T-helper 1 cell (primary cell): ENCODE measurements at regions not wholly inside any gene's neighbourhood (a gene's known extent, or its start where the extent isn't known, plus 50 kb on each side); places are given as distances from the start of the nearest gene placed in this dataset.
"Not testable (repeated sequence)": the region's sequence is repeated elsewhere in the genome, so short reads cannot be mapped to it uniquely, and the experiment has no call there.

ENCODE experiments used
- DNase-seq, 5 donors: peaks; one replicate each; pipeline ENCODE4 v3.0.0-alpha.2; 2012 to 2020

GRCh38 chr21:9950363-9950762 is 571.0 kb upstream of the TPTE start:
- DNase-seq, result not testable (repeated sequence)

- DNase-seq, result not testable (repeated sequence)
Measured at GRCh38 chr21:9958791-9959190, 562.6 kb upstream of the TPTE start.

- DNase-seq, result not testable (repeated sequence)
Measured at GRCh38 chr21:9959220-9959964, 562.0 kb upstream of the TPTE start.

DNA sequence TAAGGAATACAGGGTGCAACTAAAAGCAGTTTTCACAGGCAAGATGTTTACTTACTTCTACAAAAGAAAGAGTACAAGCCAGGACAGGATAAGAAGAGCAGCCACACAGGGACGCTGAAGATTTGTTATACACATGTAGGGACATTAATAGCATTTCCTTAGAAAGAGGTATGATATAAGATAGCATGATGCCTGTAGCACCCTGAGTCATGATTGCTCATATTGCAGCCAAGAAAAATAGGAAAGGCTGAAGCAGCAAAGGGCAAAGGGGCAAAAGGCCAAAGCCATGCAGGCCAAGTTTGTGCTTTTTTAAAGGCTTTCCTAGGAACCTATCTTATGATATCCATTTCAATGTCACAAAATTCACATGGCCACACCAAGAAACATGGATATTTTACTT is 552.0 kb upstream of the TPTE start:
- DNase-seq, result not testable (repeated sequence)

GRCh38 chr21:9972018-9972417 is 549.4 kb upstream of the TPTE start:
- not testable (repeated sequence) for DNase-seq

- DNase-seq, result not testable (repeated sequence)
Measured at GRCh38 chr21:9978371-9978770, 543.0 kb upstream of the TPTE start.

- DNase-seq, result not testable (repeated sequence)
Measured at GRCh38 chr21:9997507-9997906, 523.9 kb upstream of the TPTE start.

GRCh38 chr21:10002762-10003313 is 518.5 kb upstream of the TPTE start:
- not testable (repeated sequence) for DNase-seq

DNA sequence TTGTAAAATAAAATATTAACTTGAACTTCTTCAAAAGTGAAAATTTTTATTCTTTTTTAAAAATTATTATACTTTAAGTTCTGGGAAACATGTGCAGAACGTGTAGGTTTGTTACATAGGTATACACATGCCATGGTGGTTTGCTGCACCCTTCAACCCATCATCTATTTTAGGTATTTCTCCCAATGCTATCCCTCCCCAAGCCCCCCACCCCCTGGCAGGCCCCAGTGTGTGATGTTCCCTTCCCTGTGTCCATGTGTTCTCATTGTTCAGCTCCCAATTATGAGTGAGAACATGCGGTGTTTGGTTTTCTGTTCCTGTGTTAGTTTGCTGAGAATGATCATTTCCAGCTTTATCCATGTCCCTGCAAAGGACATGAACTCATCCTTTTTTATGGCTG is 515.6 kb upstream of the TPTE start:
- DNase-seq, result not testable (repeated sequence)

- DNase-seq, result not testable (repeated sequence)
Measured at GRCh38 chr21:10016991-10017390, 504.4 kb upstream of the TPTE start.

GRCh38 chr21:10017757-10018156 is 503.6 kb upstream of the TPTE start:
- not testable (repeated sequence) for DNase-seq

- not testable (repeated sequence) for DNase-seq
Measured at GRCh38 chr21:10021462-10021861, 499.9 kb upstream of the TPTE start.

GRCh38 chr21:10022745-10023144 is 498.6 kb upstream of the TPTE start:
- DNase-seq, result not testable (repeated sequence)
